Fibroblast of lung (primary cell): ENCODE measurements at regions not wholly inside any gene's neighbourhood (a gene's known extent, or its start where the extent isn't known, plus 50 kb on each side); places are given as distances from the start of the nearest gene placed in this dataset.

Experiments
- DNase-seq, 2 donors: peaks; one replicate each; pipeline versions ENCODE4 v3.0.0 to v3.0.0-alpha.2; 2010; ENCODE audit warnings: low read depth in 2 of 2
- H2AFZ ChIP-seq: 2 replicates; pipeline ENCODE4 v1.5.1; 2012; ENCODE audit warnings: low read length, control low read depth, inconsistent platforms
- H3K27ac ChIP-seq: 2 replicates; pipeline ENCODE4 v1.5.1; 2011; ENCODE audit warnings: low read length, control low read depth; ENCODE audit not compliant: insufficient read depth
- H3K27me3 ChIP-seq: 2 replicates; pipeline ENCODE4 v1.5.1; 2011; ENCODE audit warnings: mild to moderate bottlenecking, low read length; ENCODE audit not compliant: control insufficient read depth, insufficient read depth
- H3K36me3 ChIP-seq: 2 replicates; pipeline ENCODE4 v1.5.1; 2011; ENCODE audit warnings: low read length; ENCODE audit not compliant: control insufficient read depth, insufficient read depth
- H3K4me1 ChIP-seq: 2 replicates; pipeline ENCODE4 v1.5.1; 2011; ENCODE audit warnings: low read length; ENCODE audit not compliant: control insufficient read depth, insufficient read depth; ENCODE audit errors: extremely low read depth
- H3K4me2 ChIP-seq: 2 replicates; pipeline ENCODE4 v1.5.1; 2011; ENCODE audit warnings: low read length, control low read depth; ENCODE audit not compliant: insufficient read depth; ENCODE audit errors: extremely low read depth
- H3K4me3 ChIP-seq, 4 experiments: fragments of 200-600 bp in 1 of 4; sonication (generic) in 1 of 4; replicated peaks in 1 of 4; 2 replicates each; pipeline ENCODE4 v1.5.1; 2011 to 2016; ENCODE audit warnings: low read length in 4 of 4, low read depth in 3 of 4, mild to moderate bottlenecking in 3 of 4, control low read depth in 2 of 4, inconsistent platforms in 1 of 4, mixed read lengths in 1 of 4; ENCODE audit not compliant: insufficient read depth in 1 of 4; ENCODE audit errors: control extremely low read depth in 1 of 4
- H3K79me2 ChIP-seq: 2 replicates; pipeline ENCODE4 v1.5.1; 2012; ENCODE audit warnings: mild to moderate bottlenecking, low read length, inconsistent platforms; ENCODE audit not compliant: control insufficient read depth, insufficient read depth
- H3K9ac ChIP-seq: 2 replicates; pipeline ENCODE4 v1.5.1; 2011; ENCODE audit warnings: mild to moderate bottlenecking, low read length, control low read depth; ENCODE audit not compliant: insufficient read depth
- H3K9me3 ChIP-seq: 2 replicates; pipeline ENCODE4 v1.5.1; 2012; ENCODE audit warnings: low read depth, low read length; ENCODE audit not compliant: control insufficient read depth, insufficient read depth
- H4K20me1 ChIP-seq: 2 replicates; pipeline ENCODE4 v1.5.1; 2011; ENCODE audit warnings: low read length; ENCODE audit not compliant: control insufficient read depth, insufficient read depth; ENCODE audit errors: extremely low read depth
- EZH2 ChIP-seq: IDR thresholded peaks from 2 replicates; pipeline ENCODE4 v1.5.1; 2012; ENCODE audit warnings: low read length, control low read depth, mild to moderate bottlenecking; ENCODE audit errors: missing control alignments
- TF ChIP-seq, protein P1 (sequence below), 2 donors: IDR thresholded peaks in 1 of 2; conservative IDR thresholded peaks in 1 of 2; 1 replicate in 1 of 2; 2 replicates in 1 of 2; pipeline ENCODE4 v1.5.1; 2011 to 2012; ENCODE audit warnings: low read length in 2 of 2, control low read depth in 1 of 2, inconsistent platforms in 1 of 2, low read depth in 1 of 2, mild to moderate bottlenecking in 1 of 2

GRCh38 chr1:232226197-232226712, 403.7 kb downstream of the SIPA1L2 start:
- no peaks in the 10 kb centered on the region for H3K27me3 ChIP-seq
- H2AFZ ChIP-seq, result no peak overlapping the region
- no peaks in the 10 kb centered on the region for H3K36me3 ChIP-seq
- H3K9me3 ChIP-seq, result no peaks in the 10 kb centered on the region
- no peak overlapping the region for H3K9ac ChIP-seq
- H3K4me1 ChIP-seq, result no peaks in the 10 kb centered on the region
- TF ChIP-seq, protein P1, sequence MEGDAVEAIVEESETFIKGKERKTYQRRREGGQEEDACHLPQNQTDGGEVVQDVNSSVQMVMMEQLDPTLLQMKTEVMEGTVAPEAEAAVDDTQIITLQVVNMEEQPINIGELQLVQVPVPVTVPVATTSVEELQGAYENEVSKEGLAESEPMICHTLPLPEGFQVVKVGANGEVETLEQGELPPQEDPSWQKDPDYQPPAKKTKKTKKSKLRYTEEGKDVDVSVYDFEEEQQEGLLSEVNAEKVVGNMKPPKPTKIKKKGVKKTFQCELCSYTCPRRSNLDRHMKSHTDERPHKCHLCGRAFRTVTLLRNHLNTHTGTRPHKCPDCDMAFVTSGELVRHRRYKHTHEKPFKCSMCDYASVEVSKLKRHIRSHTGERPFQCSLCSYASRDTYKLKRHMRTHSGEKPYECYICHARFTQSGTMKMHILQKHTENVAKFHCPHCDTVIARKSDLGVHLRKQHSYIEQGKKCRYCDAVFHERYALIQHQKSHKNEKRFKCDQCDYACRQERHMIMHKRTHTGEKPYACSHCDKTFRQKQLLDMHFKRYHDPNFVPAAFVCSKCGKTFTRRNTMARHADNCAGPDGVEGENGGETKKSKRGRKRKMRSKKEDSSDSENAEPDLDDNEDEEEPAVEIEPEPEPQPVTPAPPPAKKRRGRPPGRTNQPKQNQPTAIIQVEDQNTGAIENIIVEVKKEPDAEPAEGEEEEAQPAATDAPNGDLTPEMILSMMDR (conservative IDR thresholded peaks at IDR 0.05 in 1 of 2, IDR thresholded peaks at IDR 0.05 in 1 of 2; ENCODE audit: low read depth in 1 of 2, low read length in 2 of 2), result no peak
- TF ChIP-seq EZH2, result no peak
- no peak overlapping the region for H3K27ac ChIP-seq
- no peaks in the 10 kb centered on the region for H4K20me1 ChIP-seq
- no peaks in the 10 kb centered on the region for H3K79me2 ChIP-seq
- no peak overlapping the region for H3K4me3 ChIP-seq
- no peak overlapping the region for H3K4me2 ChIP-seq
- peak; percentile 69 to 81 for DNase-seq

DNA sequence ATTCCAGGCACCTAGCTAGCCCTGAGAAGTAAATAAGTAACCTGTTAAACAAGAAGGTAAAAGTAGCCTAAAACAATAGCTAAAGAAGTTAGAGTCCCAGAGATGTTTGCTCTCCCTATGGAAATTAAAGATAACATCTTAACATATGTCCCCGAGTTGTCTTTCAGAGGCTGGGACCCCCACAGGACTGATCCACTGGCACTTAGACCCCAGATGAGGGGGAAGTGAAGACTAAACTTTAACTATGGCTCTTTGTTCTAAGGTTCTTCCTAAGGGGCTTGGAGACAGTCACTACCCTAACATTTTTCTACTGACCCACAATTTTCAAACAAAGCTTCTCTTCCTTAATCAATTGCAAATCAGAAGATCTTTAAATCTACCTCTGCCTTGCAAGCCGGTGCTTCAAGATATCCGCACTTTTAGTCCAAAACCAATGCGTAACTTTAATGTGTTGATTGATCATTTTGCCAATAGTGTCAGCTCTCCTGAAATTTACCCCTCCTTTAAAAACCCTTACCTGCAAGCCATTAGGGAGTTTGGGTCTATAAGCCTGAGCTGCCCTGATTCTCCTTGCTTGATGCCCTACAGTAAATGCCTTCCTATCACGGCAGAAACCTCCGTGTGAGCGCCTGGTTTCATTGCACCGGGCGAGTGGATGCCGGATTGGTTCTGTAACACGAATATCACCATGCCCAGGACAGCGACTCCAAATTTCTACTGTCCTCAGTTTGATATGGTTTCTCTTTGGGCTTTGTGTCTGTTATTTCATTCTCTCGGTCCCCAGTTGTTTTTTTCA, 404.4 kb downstream of the SIPA1L2 start:
- Histone ChIP-seq H3K9ac (no peak overlapping the region), H3K9me3 (no peaks in the 10 kb centered on the region), H4K20me1 (no peaks in the 10 kb centered on the region), H3K27ac (no peak overlapping the region), H3K4me3 (no peak overlapping the region), H3K4me1 (no peaks in the 10 kb centered on the region), H3K4me2 (no peak overlapping the region), H3K36me3 (no peaks in the 10 kb centered on the region), H3K27me3 (no peaks in the 10 kb centered on the region), H3K79me2 (no peaks in the 10 kb centered on the region), H2AFZ (no peak overlapping the region)
- no peak for DNase-seq
- TF ChIP-seq, protein P1 (conservative IDR thresholded peaks at IDR 0.05 in 1 of 2, IDR thresholded peaks at IDR 0.05 in 1 of 2; ENCODE audit: low read depth in 1 of 2, low read length in 2 of 2), result no peak
- TF ChIP-seq EZH2, result no peak

DNA sequence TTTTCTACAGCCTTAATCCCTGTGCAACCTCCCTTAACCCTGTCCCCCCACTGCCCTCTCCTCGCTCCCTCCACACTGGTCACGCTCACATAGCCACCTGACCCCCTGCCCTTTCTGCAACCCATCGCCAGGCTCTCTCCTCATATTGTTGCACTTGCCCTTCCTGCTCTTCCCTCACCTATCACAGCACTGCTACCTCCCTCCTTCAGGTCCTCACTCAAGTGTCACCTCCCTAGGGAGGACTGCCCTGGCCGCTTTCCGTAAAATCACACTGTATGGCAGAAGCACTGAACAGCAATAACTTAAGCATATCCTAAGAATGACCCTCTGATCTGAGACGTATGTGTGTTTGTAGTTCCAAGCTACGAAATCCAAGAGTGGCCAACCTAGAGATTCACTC, 406.0 kb downstream of the SIPA1L2 start:
- H3K9me3 ChIP-seq, result no peaks in the 10 kb centered on the region

More for the DNA sequence above, 406.0 kb downstream of the SIPA1L2 start:
- Histone ChIP-seq H3K79me2 (no peaks in the 10 kb centered on the region), H4K20me1 (no peaks in the 10 kb centered on the region), H3K36me3 (no peaks in the 10 kb centered on the region), H3K4me2 (no peak overlapping the region), H3K27ac (no peak overlapping the region), H3K9ac (no peak overlapping the region), H3K27me3 (no peaks in the 10 kb centered on the region), H3K4me3 (no peak overlapping the region), H2AFZ (no peak overlapping the region), H3K4me1 (no peaks in the 10 kb centered on the region)
- TF ChIP-seq, protein P1 (conservative IDR thresholded peaks at IDR 0.05 in 1 of 2, IDR thresholded peaks at IDR 0.05 in 1 of 2; ENCODE audit: low read depth in 1 of 2, low read length in 2 of 2), result no peak
- DNase-seq, result no peak
